OCI-LY3 (cell line): ENCODE measurements at regions not wholly inside any gene's neighbourhood (a gene's known extent, or its start where the extent isn't known, plus 50 kb on each side); places are given as distances from the start of the nearest gene placed in this dataset.

Experiments used
- H2AFZ ChIP-seq: fragments of 200-600, 300-600 bp; shearing (Covaris generic); 2 replicates; pipeline ENCODE4 v1.6.0; 2014; ENCODE audit warnings: antibody characterized with exemption, low read depth, low read length
- H3K27ac ChIP-seq: fragments of 200-600, 300-600 bp; sonication (generic); 2 replicates; pipeline ENCODE4 v1.5.1; 2014; ENCODE audit warnings: mild to moderate bottlenecking, low read length, moderate library complexity, mixed read lengths
- H3K27me3 ChIP-seq: fragments of 200-600, 300-600 bp; sonication (generic); 2 replicates; pipeline ENCODE4 v1.6.1; 2014; ENCODE audit warnings: low read depth, low read length, mixed read lengths
- H3K36me3 ChIP-seq: fragments of 200-600, 300-600 bp; sonication (generic); replicated peaks from 2 replicates; pipeline ENCODE3; 2014; ENCODE audit warnings: low read depth, low read length, mixed read lengths
- H3K4me1 ChIP-seq: fragments of 300-600, 200-600 bp; sonication (generic); 2 replicates; pipeline ENCODE4 v1.6.1; 2014; ENCODE audit warnings: low read length, mixed read lengths
- H3K4me2 ChIP-seq: fragments of 200-600, 300-600 bp; sonication (generic); 2 replicates; pipeline ENCODE4 v1.6.1; 2014; ENCODE audit warnings: low read length, mixed read lengths
- H3K4me3 ChIP-seq: fragments of 300-600, 200-600 bp; sonication (generic); 2 replicates; pipeline ENCODE4 v1.5.1; 2014; ENCODE audit warnings: antibody characterized with exemption, mild to moderate bottlenecking, low read length, moderate library complexity
- H3K79me2 ChIP-seq: fragments of 300-600, 200-600 bp; shearing (Covaris generic); 2 replicates; pipeline ENCODE4 v1.6.1; 2014; ENCODE audit warnings: mild to moderate bottlenecking, low read length, mixed read lengths
- H3K9ac ChIP-seq: fragments of 300-600, 200-600 bp; shearing (Covaris generic); 2 replicates; pipeline ENCODE4 v1.6.0; 2014; ENCODE audit warnings: mild to moderate bottlenecking, low read length, moderate library complexity
- H3K9me3 ChIP-seq: fragments of 200-600, 300-600 bp; shearing (Covaris generic); 2 replicates; pipeline ENCODE4 v1.6.1; 2014; ENCODE audit warnings: low read length, mixed read lengths; ENCODE audit not compliant: insufficient read depth
- H4K20me1 ChIP-seq: fragments of 200-600, 300-600 bp; sonication (generic); 2 replicates; pipeline ENCODE4 v1.6.1; 2016; ENCODE audit warnings: low read length, mixed read lengths; ENCODE audit not compliant: insufficient read depth
- EZH2phosphoT487 ChIP-seq: fragments of 200-600 bp; shearing (Covaris generic); IDR thresholded peaks from 2 replicates; pipeline ENCODE4 v1.6.1; 2018; ENCODE audit warnings: antibody characterized with exemption, mixed run types, low read depth
- TF ChIP-seq, protein P1 (sequence below): fragments of 200-600, 300-600 bp; sonication (generic); IDR thresholded peaks from 2 replicates; pipeline ENCODE4 v1.5.1; 2014; ENCODE audit warnings: antibody characterized with exemption, low read length, low read depth

- no peaks in the 10 kb centered on the region for H3K36me3 ChIP-seq
- H3K9me3 ChIP-seq, result no peaks in the 10 kb centered on the region
- H3K79me2 ChIP-seq, result no peaks in the 10 kb centered on the region
- no peak overlapping the region for H3K4me2 ChIP-seq
- no peaks in the 10 kb centered on the region for H3K27me3 ChIP-seq
- H3K4me3 ChIP-seq, result no peak overlapping the region
- no peak overlapping the region for H2AFZ ChIP-seq
- no peaks in the 10 kb centered on the region for H4K20me1 ChIP-seq
- H3K4me1 ChIP-seq, result no peaks in the 10 kb centered on the region
- no peak overlapping the region for H3K27ac ChIP-seq
- H3K9ac ChIP-seq, result no peak overlapping the region
- no peak for TF ChIP-seq EZH2phosphoT487
- TF ChIP-seq, protein P1, sequence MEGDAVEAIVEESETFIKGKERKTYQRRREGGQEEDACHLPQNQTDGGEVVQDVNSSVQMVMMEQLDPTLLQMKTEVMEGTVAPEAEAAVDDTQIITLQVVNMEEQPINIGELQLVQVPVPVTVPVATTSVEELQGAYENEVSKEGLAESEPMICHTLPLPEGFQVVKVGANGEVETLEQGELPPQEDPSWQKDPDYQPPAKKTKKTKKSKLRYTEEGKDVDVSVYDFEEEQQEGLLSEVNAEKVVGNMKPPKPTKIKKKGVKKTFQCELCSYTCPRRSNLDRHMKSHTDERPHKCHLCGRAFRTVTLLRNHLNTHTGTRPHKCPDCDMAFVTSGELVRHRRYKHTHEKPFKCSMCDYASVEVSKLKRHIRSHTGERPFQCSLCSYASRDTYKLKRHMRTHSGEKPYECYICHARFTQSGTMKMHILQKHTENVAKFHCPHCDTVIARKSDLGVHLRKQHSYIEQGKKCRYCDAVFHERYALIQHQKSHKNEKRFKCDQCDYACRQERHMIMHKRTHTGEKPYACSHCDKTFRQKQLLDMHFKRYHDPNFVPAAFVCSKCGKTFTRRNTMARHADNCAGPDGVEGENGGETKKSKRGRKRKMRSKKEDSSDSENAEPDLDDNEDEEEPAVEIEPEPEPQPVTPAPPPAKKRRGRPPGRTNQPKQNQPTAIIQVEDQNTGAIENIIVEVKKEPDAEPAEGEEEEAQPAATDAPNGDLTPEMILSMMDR, result no peak
Measured at GRCh38 chr4:173937631-173938270, 345.7 kb downstream of the FBXO8 start.

DNA sequence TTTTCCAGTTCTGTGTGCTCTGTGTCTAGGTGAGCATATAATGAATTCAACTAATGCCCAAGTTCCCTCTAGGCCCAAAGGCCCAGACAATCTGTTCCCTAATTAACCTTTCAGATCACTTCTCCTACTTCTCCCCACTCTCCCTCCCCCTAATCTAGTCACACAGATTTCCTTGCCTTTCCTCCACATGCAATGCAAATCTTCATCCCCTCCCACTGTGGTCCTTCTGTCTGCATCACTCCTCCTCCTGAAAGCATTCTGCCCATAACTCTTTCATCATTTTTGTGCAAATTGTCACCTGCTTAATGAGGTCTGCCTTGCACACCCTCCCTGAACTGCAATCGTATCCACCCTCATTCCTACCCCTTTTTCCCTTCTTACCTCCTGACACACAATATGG is 346.6 kb downstream of the FBXO8 start:
- Histone ChIP-seq H4K20me1 (no peaks in the 10 kb centered on the region), H3K27ac (no peak overlapping the region), H3K79me2 (no peaks in the 10 kb centered on the region), H3K27me3 (no peaks in the 10 kb centered on the region), H3K9ac (no peak overlapping the region), H3K4me3 (no peak overlapping the region), H2AFZ (no peak overlapping the region), H3K4me2 (no peak overlapping the region), H3K4me1 (no peaks in the 10 kb centered on the region), H3K9me3 (no peaks in the 10 kb centered on the region), H3K36me3 (no peaks in the 10 kb centered on the region)
- TF ChIP-seq, protein P1, result no peak
- TF ChIP-seq EZH2phosphoT487, result no peak

GRCh38 chr4:173935622-173936405 is 347.7 kb downstream of the FBXO8 start:
- Histone ChIP-seq H3K4me1 (no peaks in the 10 kb centered on the region), H2AFZ (no peak overlapping the region), H3K4me2 (no peak overlapping the region), H3K27ac (no peak overlapping the region), H3K9ac (no peak overlapping the region), H3K36me3 (no peaks in the 10 kb centered on the region), H3K79me2 (no peaks in the 10 kb centered on the region), H3K4me3 (no peak overlapping the region), H4K20me1 (no peaks in the 10 kb centered on the region), H3K9me3 (no peaks in the 10 kb centered on the region), H3K27me3 (no peaks in the 10 kb centered on the region)
- no peak for TF ChIP-seq EZH2phosphoT487
- TF ChIP-seq, protein P1, result no peak

- Histone ChIP-seq H3K36me3 (no peaks in the 10 kb centered on the region), H3K4me1 (no peaks in the 10 kb centered on the region), H3K27me3 (no peaks in the 10 kb centered on the region), H3K9me3 (no peaks in the 10 kb centered on the region), H2AFZ (no peak overlapping the region), H3K9ac (no peak overlapping the region), H3K4me3 (no peak overlapping the region), H3K27ac (no peak overlapping the region), H3K4me2 (no peak overlapping the region), H4K20me1 (no peaks in the 10 kb centered on the region), H3K79me2 (no peaks in the 10 kb centered on the region)
- TF ChIP-seq, protein P1, result no peak
- TF ChIP-seq EZH2phosphoT487, result no peak
Measured at GRCh38 chr4:173934933-173935620, 348.4 kb downstream of the FBXO8 start.
